ENCODE measurements at regions not wholly inside any gene's neighbourhood (a gene's known extent, or its start where the extent isn't known, plus 50 kb on each side); places are given as distances from the start of the nearest gene placed in this dataset.

- no peak for ATAC-seq
- no peaks in the 10 kb centered on the region for H3K27me3 ChIP-seq
- no peaks in the 10 kb centered on the region for H3K9me3 ChIP-seq
- H3K27ac ChIP-seq = no peak overlapping the region
- no peak for TF ChIP-seq POLR2AphosphoS5 (IDR thresholded peaks at IDR 0.05)
- TF ChIP-seq EP300 (IDR thresholded peaks at IDR 0.05) = no peak
- no peak for TF ChIP-seq POLR2A (IDR thresholded peaks at IDR 0.05)
- TF ChIP-seq CTCF (IDR thresholded peaks at IDR 0.05) = no peak
- H3K4me3 ChIP-seq = no peak overlapping the region
- H3K4me1 ChIP-seq = no peaks in the 10 kb centered on the region
- H3K36me3 ChIP-seq = no peaks in the 10 kb centered on the region
- 59 to 60% methylated on average over 1 to 4 of the region's 5 CpGs for WGBS, 2 donors (ENCODE audit: low coverage in 1 of 2)
Measured at GRCh38 chr2:147468963-147469362, 375.9 kb upstream of the ACVR2A start.

- WGBS, 2 donors (ENCODE audit: low coverage in 1 of 2) = 90 to 92% methylated on average over 3 of the region's 3 CpGs
- H3K4me3 ChIP-seq = no peak overlapping the region
- no peak overlapping the region for H3K27ac ChIP-seq
- no peak for ATAC-seq
- no peaks in the 10 kb centered on the region for H3K4me1 ChIP-seq
- no peak for TF ChIP-seq POLR2A (IDR thresholded peaks at IDR 0.05)
- TF ChIP-seq EP300 (IDR thresholded peaks at IDR 0.05) = no peak
- TF ChIP-seq POLR2AphosphoS5 (IDR thresholded peaks at IDR 0.05) = no peak
- TF ChIP-seq CTCF (IDR thresholded peaks at IDR 0.05) = no peak
- H3K9me3 ChIP-seq = no peaks in the 10 kb centered on the region
- no peaks in the 10 kb centered on the region for H3K36me3 ChIP-seq
- H3K27me3 ChIP-seq = no peaks in the 10 kb centered on the region
Measured at GRCh38 chr2:147468349-147468748, 376.5 kb upstream of the ACVR2A start.

- TF ChIP-seq EP300 (IDR thresholded peaks at IDR 0.05) = no peak
- TF ChIP-seq POLR2AphosphoS5 (IDR thresholded peaks at IDR 0.05) = no peak
- no peak for TF ChIP-seq POLR2A (IDR thresholded peaks at IDR 0.05)
- no peak for TF ChIP-seq CTCF (IDR thresholded peaks at IDR 0.05)
- 79% methylated on average over 1 of the region's 1 CpG; no CpG with 5 or more reads in 1 of the 2 donors for WGBS, 2 donors (ENCODE audit: low coverage in 1 of 2)
- H3K4me3 ChIP-seq = no peak overlapping the region
- H3K27ac ChIP-seq = no peak overlapping the region
- no peaks in the 10 kb centered on the region for H3K36me3 ChIP-seq
- H3K4me1 ChIP-seq = no peaks in the 10 kb centered on the region
- no peaks in the 10 kb centered on the region for H3K9me3 ChIP-seq
- ATAC-seq = no peak
- no peaks in the 10 kb centered on the region for H3K27me3 ChIP-seq
Measured at GRCh38 chr2:147467441-147467840, 377.4 kb upstream of the ACVR2A start.

GRCh38 chr2:147464737-147465357 lies 380.0 kb upstream of the ACVR2A start:
- no peaks in the 10 kb centered on the region for H3K4me1 ChIP-seq
- H3K36me3 ChIP-seq = no peaks in the 10 kb centered on the region
- no peaks in the 10 kb centered on the region for H3K27me3 ChIP-seq
- ATAC-seq = no peak
- TF ChIP-seq POLR2A (IDR thresholded peaks at IDR 0.05) (no peak), CTCF (IDR thresholded peaks at IDR 0.05) (no peak), POLR2AphosphoS5 (IDR thresholded peaks at IDR 0.05) (no peak), EP300 (IDR thresholded peaks at IDR 0.05) (no peak)
- 65 to 71% methylated on average over 3 of the region's 3 CpGs for WGBS, 2 donors (ENCODE audit: low coverage in 1 of 2)
- H3K4me3 ChIP-seq = no peak overlapping the region
- H3K27ac ChIP-seq = no peak overlapping the region
- H3K9me3 ChIP-seq = no peaks in the 10 kb centered on the region

- TF ChIP-seq POLR2A (IDR thresholded peaks at IDR 0.05) = no peak
- TF ChIP-seq EP300 (IDR thresholded peaks at IDR 0.05) = no peak
- no peak for TF ChIP-seq CTCF (IDR thresholded peaks at IDR 0.05)
- Histone ChIP-seq H3K27me3 (no peaks in the 10 kb centered on the region), H3K9me3 (no peaks in the 10 kb centered on the region), H3K27ac (no peak overlapping the region), H3K36me3 (no peaks in the 10 kb centered on the region), H3K4me3 (no peak overlapping the region), H3K4me1 (no peaks in the 10 kb centered on the region)
- ATAC-seq = no peak
- WGBS, 2 donors (ENCODE audit: low coverage in 1 of 2) = 93 to 94% methylated on average over 4 to 8 of the region's 8 CpGs
Measured at GRCh38 chr2:147463881-147464520, 380.8 kb upstream of the ACVR2A start.
